ENCODE measurements at regions not wholly inside any gene's neighbourhood (a gene's known extent, or its start where the extent isn't known, plus 50 kb on each side); places are given as distances from the start of the nearest gene placed in this dataset.

DNA sequence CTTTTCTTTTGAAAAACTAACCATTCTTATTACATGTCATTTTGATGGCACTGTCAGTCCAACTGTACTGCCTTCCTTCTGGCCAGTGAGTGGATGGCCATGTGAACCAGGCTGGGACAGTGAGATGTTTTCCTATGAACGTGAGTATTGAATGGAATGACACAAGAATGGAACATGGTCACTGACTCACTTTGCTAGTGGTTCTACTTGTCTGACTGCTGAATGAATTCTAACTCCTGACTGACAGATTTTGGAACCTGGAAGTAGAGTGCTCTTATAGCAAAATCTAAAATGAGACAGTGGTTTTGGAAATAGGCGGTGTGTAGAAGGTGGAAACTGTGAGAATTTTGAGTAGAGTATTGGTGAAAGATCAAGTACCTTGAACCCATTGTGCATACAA lies 606.9 kb upstream of the KCNMB2 start:
- Mint-ChIP-seq H3K4me1 (no peaks in the 10 kb centered on the region), H3K4me3 (no peak overlapping the region), H3K27ac (no peak overlapping the region), H3K9me3 (ENCODE audit: insufficient read depth) (no peaks in the 10 kb centered on the region), H3K27me3 (peaks cover 3% of the 10 kb centered on the region)
- Histone ChIP-seq H3K36me3 (replicated peaks in 1 of 2; ENCODE audit: control extremely low read depth in 1 of 2, control insufficient read depth in 1 of 2, extremely low read depth in 1 of 2, insufficient read depth in 2 of 2, low read length in 1 of 2) (no peaks in the 10 kb centered on the region), H3K4me2 (replicated peaks; ENCODE audit: low read depth, low read length, poor library complexity, severe bottlenecking) (no peak overlapping the region), H3K27me3 (replicated peaks in 1 of 4; ENCODE audit: control extremely low read depth in 1 of 4, control insufficient read depth in 3 of 4, insufficient read depth in 4 of 4, low read length in 3 of 4) (no peaks in the 10 kb centered on the region), H3K4me3 (ENCODE audit: control extremely low read depth in 1 of 5, extremely low read depth in 1 of 5, insufficient read depth in 1 of 5, low read depth in 2 of 5, low read length in 4 of 5) (no peak overlapping the region), H3K4me1 (ENCODE audit: control insufficient read depth in 2 of 2, insufficient read depth in 2 of 2, low read length in 2 of 2) (no peaks in the 10 kb centered on the region), H3K9ac (ENCODE audit: low read length) (no peak overlapping the region), H3K27ac (ENCODE audit: low read length in 2 of 2) (no peak overlapping the region), H3K79me2 (ENCODE audit: control insufficient read depth, insufficient read depth, low read length) (no peaks in the 10 kb centered on the region), H4K20me1 (ENCODE audit: control insufficient read depth, insufficient read depth, low read length, poor library complexity, severe bottlenecking) (no peaks in the 10 kb centered on the region), H3K9me3 (ENCODE audit: control extremely low read depth in 1 of 3, control insufficient read depth in 2 of 3, insufficient read depth in 1 of 3, low read length in 2 of 3) (no peaks in the 10 kb centered on the region), H2AFZ (ENCODE audit: insufficient read depth, low read depth, low read length, poor library complexity, severe bottlenecking) (no peak overlapping the region)
- CTCF ChIA-PET: no interaction called here
- DNase-seq: no peak
- WGBS (ENCODE audit: insufficient coverage): 71% methylated on average over 2 of the region's 2 CpGs
- POLR2A ChIA-PET: no interaction called here
- intact Hi-C loops (cut with micrococcal nuclease): no loop called here
- no peak for ATAC-seq (ENCODE audit: low read depth)
- TF ChIP-seq, protein P1, sequence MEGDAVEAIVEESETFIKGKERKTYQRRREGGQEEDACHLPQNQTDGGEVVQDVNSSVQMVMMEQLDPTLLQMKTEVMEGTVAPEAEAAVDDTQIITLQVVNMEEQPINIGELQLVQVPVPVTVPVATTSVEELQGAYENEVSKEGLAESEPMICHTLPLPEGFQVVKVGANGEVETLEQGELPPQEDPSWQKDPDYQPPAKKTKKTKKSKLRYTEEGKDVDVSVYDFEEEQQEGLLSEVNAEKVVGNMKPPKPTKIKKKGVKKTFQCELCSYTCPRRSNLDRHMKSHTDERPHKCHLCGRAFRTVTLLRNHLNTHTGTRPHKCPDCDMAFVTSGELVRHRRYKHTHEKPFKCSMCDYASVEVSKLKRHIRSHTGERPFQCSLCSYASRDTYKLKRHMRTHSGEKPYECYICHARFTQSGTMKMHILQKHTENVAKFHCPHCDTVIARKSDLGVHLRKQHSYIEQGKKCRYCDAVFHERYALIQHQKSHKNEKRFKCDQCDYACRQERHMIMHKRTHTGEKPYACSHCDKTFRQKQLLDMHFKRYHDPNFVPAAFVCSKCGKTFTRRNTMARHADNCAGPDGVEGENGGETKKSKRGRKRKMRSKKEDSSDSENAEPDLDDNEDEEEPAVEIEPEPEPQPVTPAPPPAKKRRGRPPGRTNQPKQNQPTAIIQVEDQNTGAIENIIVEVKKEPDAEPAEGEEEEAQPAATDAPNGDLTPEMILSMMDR (IDR thresholded peaks at IDR 0.05): no peak
- TF ChIP-seq EZH2 (IDR thresholded peaks at IDR 0.05; ENCODE audit: borderline replicate concordance, insufficient read depth, low read depth, low read length, poor library complexity, severe bottlenecking): no peak

- Mint-ChIP-seq H3K4me1 (no peaks in the 10 kb centered on the region), H3K9me3 (ENCODE audit: insufficient read depth) (no peaks in the 10 kb centered on the region), H3K4me3 (no peak overlapping the region), H3K27me3 (peaks cover 8% of the 10 kb centered on the region), H3K27ac (no peak overlapping the region)
- no peak overlapping the region for H3K4me3 ChIP-seq (ENCODE audit: control extremely low read depth in 1 of 5, extremely low read depth in 1 of 5, insufficient read depth in 1 of 5, low read depth in 2 of 5, low read length in 4 of 5)
- TF ChIP-seq, protein P1 (IDR thresholded peaks at IDR 0.05): no peak
- no peak for TF ChIP-seq EZH2 (IDR thresholded peaks at IDR 0.05; ENCODE audit: borderline replicate concordance, insufficient read depth, low read depth, low read length, poor library complexity, severe bottlenecking)
- WGBS (ENCODE audit: insufficient coverage): no CpG with 5 or more reads among the region's 2 CpGs
- no peak overlapping the region for H3K9ac ChIP-seq (ENCODE audit: low read length)
- ChIA-PET POLR2A (no interaction called here), CTCF (no interaction called here)
- ATAC-seq (ENCODE audit: low read depth) (no peak), DNase-seq (no peak)
- no peak overlapping the region for H3K27ac ChIP-seq (ENCODE audit: low read length in 2 of 2)
- H4K20me1 ChIP-seq (ENCODE audit: control insufficient read depth, insufficient read depth, low read length, poor library complexity, severe bottlenecking): no peaks in the 10 kb centered on the region
- no peaks in the 10 kb centered on the region for H3K4me1 ChIP-seq (ENCODE audit: control insufficient read depth in 2 of 2, insufficient read depth in 2 of 2, low read length in 2 of 2)
- no peak overlapping the region for H2AFZ ChIP-seq (ENCODE audit: insufficient read depth, low read depth, low read length, poor library complexity, severe bottlenecking)
- no peaks in the 10 kb centered on the region for H3K27me3 ChIP-seq (replicated peaks in 1 of 4; ENCODE audit: control extremely low read depth in 1 of 4, control insufficient read depth in 3 of 4, insufficient read depth in 4 of 4, low read length in 3 of 4)
- intact Hi-C loops (cut with micrococcal nuclease): no loop called here
- H3K9me3 ChIP-seq (ENCODE audit: control extremely low read depth in 1 of 3, control insufficient read depth in 2 of 3, insufficient read depth in 1 of 3, low read length in 2 of 3): no peaks in the 10 kb centered on the region
- no peaks in the 10 kb centered on the region for H3K79me2 ChIP-seq (ENCODE audit: control insufficient read depth, insufficient read depth, low read length)
- no peak overlapping the region for H3K4me2 ChIP-seq (replicated peaks; ENCODE audit: low read depth, low read length, poor library complexity, severe bottlenecking)
- no peaks in the 10 kb centered on the region for H3K36me3 ChIP-seq (replicated peaks in 1 of 2; ENCODE audit: control extremely low read depth in 1 of 2, control insufficient read depth in 1 of 2, extremely low read depth in 1 of 2, insufficient read depth in 2 of 2, low read length in 1 of 2)
Measured at GRCh38 chr3:177930771-177931170, 605.5 kb upstream of the KCNMB2 start.
